Caco-2 (cell line): ENCODE measurements at regions not wholly inside any gene's neighbourhood (a gene's known extent, or its start where the extent isn't known, plus 50 kb on each side); places are given as distances from the start of the nearest gene placed in this dataset.

Experiments
- BruUV-seq: library from RNA; stranded (reverse); fragments of 400-500 nt; replicated peaks from 2 replicates; lab custom pipeline; 2021; lab: Mats Ljungman, UMichigan
- CTCF ChIA-PET: fragments of 300-600 bp; sonication (Branson Sonifier 250); formaldehyde crosslinking; loops from one replicate; lab custom pipeline; 2022; ENCODE audit warnings: antibody characterized with exemption; lab: Charles Lee
- POLR2A ChIA-PET: fragments of 300-600 bp; sonication (Branson Sonifier 250); formaldehyde crosslinking; loops from one replicate; lab custom pipeline; 2022; ENCODE audit warnings: antibody characterized with exemption; lab: Charles Lee
- DNase-seq, 2 experiments: peaks; one replicate each; pipeline versions ENCODE4 v3.0.0 to v3.0.0-alpha.2; 2020 to 2022
- H3K27me3 ChIP-seq: replicated peaks from 2 replicates; pipeline ENCODE4 v1.6.0; 2011; ENCODE audit warnings: low read length; ENCODE audit not compliant: control insufficient read depth, insufficient read depth
- H3K36me3 ChIP-seq: 2 replicates; pipeline ENCODE4 v1.5.1; 2011; ENCODE audit warnings: low read length; ENCODE audit not compliant: control insufficient read depth, insufficient read depth
- H3K4me1 ChIP-seq: fragments of 250-450 bp; sonication (Bioruptor Pico); 2 replicates; pipeline ENCODE4 v1.5.1; 2020; ENCODE audit warnings: mild to moderate bottlenecking
- H3K4me3 ChIP-seq: 2 replicates; pipeline ENCODE4 v1.5.1; 2011; ENCODE audit warnings: low read depth, mild to moderate bottlenecking, control low read depth, low read length
- H3K9me3 ChIP-seq: fragments of 250-450 bp; sonication (Bioruptor Pico); 2 replicates; pipeline ENCODE4 v1.5.1; 2020; ENCODE audit warnings: mild to moderate bottlenecking, moderate library complexity
- H3K27ac Mint-ChIP-seq: one replicate; pipeline ENCODE4 v1.8.0; 2022; ENCODE audit warnings: mixed read lengths; ENCODE audit not compliant: unreplicated experiment
- H3K27me3 Mint-ChIP-seq: one replicate; pipeline ENCODE4 v1.8.0; 2022; ENCODE audit warnings: mixed read lengths; ENCODE audit not compliant: insufficient read depth, unreplicated experiment
- H3K36me3 Mint-ChIP-seq: one replicate; pipeline ENCODE4 v1.8.0; 2022; ENCODE audit warnings: mild to moderate bottlenecking, mixed read lengths; ENCODE audit not compliant: insufficient read depth, unreplicated experiment
- H3K4me1 Mint-ChIP-seq: one replicate; pipeline ENCODE4 v1.8.0; 2022; ENCODE audit warnings: low read depth, mixed read lengths; ENCODE audit not compliant: unreplicated experiment
- H3K4me3 Mint-ChIP-seq: one replicate; pipeline ENCODE4 v1.8.0; 2022; ENCODE audit warnings: mild to moderate bottlenecking, moderate library complexity, mixed read lengths; ENCODE audit not compliant: unreplicated experiment
- H3K9me3 Mint-ChIP-seq: one replicate; pipeline ENCODE4 v1.8.0; 2022; ENCODE audit warnings: mixed read lengths; ENCODE audit not compliant: unreplicated experiment
- intact Hi-C: fragments of 100-400 bp; cut with micrococcal nuclease; formaldehyde crosslinking; loops from one replicate; pipeline ENCODE4 v1.10.0; 2022; ENCODE audit not compliant: unreplicated experiment
- TF ChIP-seq, protein P1 (sequence below), 2 experiments: fragments of 200-600 bp in 1 of 2; IDR thresholded peaks; 1 replicate in 1 of 2; 2 replicates in 1 of 2; pipeline versions ENCODE4 v1.5.1 to v1.8.0; 2011 to 2022; ENCODE audit warnings: antibody characterized with exemption in 1 of 2, control low read depth in 1 of 2, inconsistent platforms in 1 of 2, low read depth in 1 of 2, low read length in 1 of 2, mild to moderate bottlenecking in 1 of 2, moderate library complexity in 1 of 2; ENCODE audit not compliant: insufficient read depth in 1 of 2, severe bottlenecking in 1 of 2, unreplicated experiment in 1 of 2

DNA sequence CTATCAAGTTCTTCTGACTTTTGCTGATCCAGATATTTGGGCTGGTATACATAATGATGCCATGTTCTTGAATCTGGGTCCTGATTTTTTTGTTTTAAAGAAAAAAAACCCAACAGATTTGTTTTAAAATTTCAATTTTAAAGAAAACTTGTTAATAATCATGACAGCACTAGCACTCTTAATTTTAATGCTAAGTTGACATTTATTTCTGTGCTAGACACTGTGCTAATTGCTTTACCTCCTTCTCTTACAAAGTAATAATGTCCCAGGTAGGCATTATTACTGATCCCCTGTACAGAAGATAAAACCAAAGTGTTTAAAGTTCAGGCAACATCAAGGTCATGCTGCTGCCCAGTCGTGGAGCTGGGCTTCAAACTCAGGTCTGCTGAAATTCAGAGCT, 101.9 kb downstream of the ZNF608 start:
- no peaks in the 10 kb centered on the region for H3K9me3 Mint-ChIP-seq
- Histone ChIP-seq H3K9me3 (no peaks in the 10 kb centered on the region), H3K4me3 (no peak overlapping the region), H3K4me1 (peaks cover 11% of the 10 kb centered on the region; the same call in 1 of the 2 replicates), H3K36me3 (no peaks in the 10 kb centered on the region; the same call in 1 of the 2 replicates), H3K27me3 (no peaks in the 10 kb centered on the region)
- peaks cover 40% of the 10 kb centered on the region for H3K36me3 Mint-ChIP-seq
- BruUV-seq, result no TSS peak
- intact Hi-C loops, result no loop called here
- no peaks in the 10 kb centered on the region for H3K27me3 Mint-ChIP-seq
- no peak for DNase-seq
- H3K4me3 Mint-ChIP-seq, result no peak overlapping the region
- ChIA-PET POLR2A (no interaction called here), CTCF (no interaction called here)
- no peak overlapping the region for H3K27ac Mint-ChIP-seq
- peaks cover 10% of the 10 kb centered on the region for H3K4me1 Mint-ChIP-seq
- TF ChIP-seq, protein P1, sequence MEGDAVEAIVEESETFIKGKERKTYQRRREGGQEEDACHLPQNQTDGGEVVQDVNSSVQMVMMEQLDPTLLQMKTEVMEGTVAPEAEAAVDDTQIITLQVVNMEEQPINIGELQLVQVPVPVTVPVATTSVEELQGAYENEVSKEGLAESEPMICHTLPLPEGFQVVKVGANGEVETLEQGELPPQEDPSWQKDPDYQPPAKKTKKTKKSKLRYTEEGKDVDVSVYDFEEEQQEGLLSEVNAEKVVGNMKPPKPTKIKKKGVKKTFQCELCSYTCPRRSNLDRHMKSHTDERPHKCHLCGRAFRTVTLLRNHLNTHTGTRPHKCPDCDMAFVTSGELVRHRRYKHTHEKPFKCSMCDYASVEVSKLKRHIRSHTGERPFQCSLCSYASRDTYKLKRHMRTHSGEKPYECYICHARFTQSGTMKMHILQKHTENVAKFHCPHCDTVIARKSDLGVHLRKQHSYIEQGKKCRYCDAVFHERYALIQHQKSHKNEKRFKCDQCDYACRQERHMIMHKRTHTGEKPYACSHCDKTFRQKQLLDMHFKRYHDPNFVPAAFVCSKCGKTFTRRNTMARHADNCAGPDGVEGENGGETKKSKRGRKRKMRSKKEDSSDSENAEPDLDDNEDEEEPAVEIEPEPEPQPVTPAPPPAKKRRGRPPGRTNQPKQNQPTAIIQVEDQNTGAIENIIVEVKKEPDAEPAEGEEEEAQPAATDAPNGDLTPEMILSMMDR (IDR thresholded peaks at IDR 0.05; ENCODE audit: insufficient read depth in 1 of 2, low read depth in 1 of 2, low read length in 1 of 2, severe bottlenecking in 1 of 2, unreplicated experiment in 1 of 2), result no peak

DNA sequence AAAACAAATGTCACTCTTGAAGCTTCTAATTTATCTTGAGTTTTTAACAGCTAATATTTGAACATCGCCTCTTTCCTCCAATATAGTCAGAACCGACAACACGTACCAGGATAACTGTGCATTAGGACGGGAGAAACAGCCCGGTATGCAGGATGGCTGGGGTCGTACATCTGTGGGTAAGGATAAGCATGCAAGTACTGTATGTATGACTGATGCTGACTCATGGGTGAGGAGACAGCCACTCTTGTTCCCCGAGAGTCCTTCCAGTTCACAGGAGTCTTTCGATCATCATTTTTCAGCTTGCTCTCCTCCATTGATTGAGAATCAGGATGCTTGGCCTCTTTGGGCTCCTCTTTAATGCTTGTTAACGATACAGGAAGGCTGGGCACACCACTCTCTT, 102.3 kb downstream of the ZNF608 start:
- intact Hi-C loops, result no loop called here
- peaks cover 10% of the 10 kb centered on the region for H3K4me1 Mint-ChIP-seq
- H3K36me3 Mint-ChIP-seq, result peaks cover 44% of the 10 kb centered on the region
- H3K27me3 ChIP-seq, result no peaks in the 10 kb centered on the region
- no peaks in the 10 kb centered on the region for H3K9me3 ChIP-seq
- TF ChIP-seq, protein P1 (IDR thresholded peaks at IDR 0.05; ENCODE audit: insufficient read depth in 1 of 2, low read depth in 1 of 2, low read length in 1 of 2, severe bottlenecking in 1 of 2, unreplicated experiment in 1 of 2), result no peak
- CTCF ChIA-PET, result no interaction called here
- POLR2A ChIA-PET, result no interaction called here
- H3K9me3 Mint-ChIP-seq, result no peaks in the 10 kb centered on the region
- no peaks in the 10 kb centered on the region; the same call in 1 of the 2 replicates for H3K36me3 ChIP-seq
- no peak overlapping the region for H3K27ac Mint-ChIP-seq
- BruUV-seq, result no TSS peak
- no peak overlapping the region for H3K4me3 Mint-ChIP-seq
- H3K4me3 ChIP-seq, result no peak overlapping the region
- peaks cover 9% of the 10 kb centered on the region; the same call in 1 of the 2 replicates for H3K4me1 ChIP-seq
- no peaks in the 10 kb centered on the region for H3K27me3 Mint-ChIP-seq
- no peak for DNase-seq

DNA sequence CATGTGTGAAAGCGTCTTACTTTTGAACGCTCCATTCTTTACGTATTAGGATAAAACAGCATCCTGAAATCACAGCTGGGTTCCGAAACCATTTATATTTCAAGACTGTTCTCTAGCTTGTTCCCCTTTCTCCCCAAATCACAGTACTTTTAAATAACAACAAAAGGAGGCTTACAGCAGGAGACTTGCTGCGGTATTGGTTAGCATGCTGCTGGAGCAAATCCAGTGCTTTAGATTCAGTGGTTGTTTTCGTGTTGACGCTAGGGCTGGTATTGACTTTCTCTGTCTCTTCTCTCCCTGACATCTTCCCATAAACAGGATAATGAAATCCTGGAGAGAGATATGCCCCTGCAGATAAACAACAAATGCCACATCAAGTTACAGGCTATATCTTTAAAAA, 103.1 kb downstream of the ZNF608 start:
- Histone ChIP-seq H3K4me3 (no peak overlapping the region), H3K4me1 (peaks cover 8% of the 10 kb centered on the region; the same call in 1 of the 2 replicates), H3K36me3 (no peaks in the 10 kb centered on the region; the same call in 1 of the 2 replicates), H3K9me3 (no peaks in the 10 kb centered on the region), H3K27me3 (no peaks in the 10 kb centered on the region)
- TF ChIP-seq, protein P1 (IDR thresholded peaks at IDR 0.05; ENCODE audit: insufficient read depth in 1 of 2, low read depth in 1 of 2, low read length in 1 of 2, severe bottlenecking in 1 of 2, unreplicated experiment in 1 of 2), result no peak
- no peak overlapping the region for H3K27ac Mint-ChIP-seq
- no peak overlapping the region for H3K4me3 Mint-ChIP-seq
- ChIA-PET CTCF (no interaction called here), POLR2A (no interaction called here)
- H3K27me3 Mint-ChIP-seq, result no peaks in the 10 kb centered on the region
- peaks cover 39% of the 10 kb centered on the region for H3K36me3 Mint-ChIP-seq
- H3K9me3 Mint-ChIP-seq, result no peaks in the 10 kb centered on the region
- no peak for DNase-seq
- BruUV-seq, result no TSS peak
- peaks cover 10% of the 10 kb centered on the region for H3K4me1 Mint-ChIP-seq
- intact Hi-C loops, result no loop called here
